Tibial artery (tissue), 4 donors: ENCODE measurements at regions not wholly inside any gene's neighbourhood (a gene's known extent, or its start where the extent isn't known, plus 50 kb on each side); places are given as distances from the start of the nearest gene placed in this dataset.

Experiments
- DNase-seq, 2 donors: peaks; one replicate each; pipeline ENCODE4 v3.0.0-alpha.2; 2019
- H3K27ac ChIP-seq, 2 donors: fragments of 200-600 bp; sonication (generic) in 1 of 2; 1 replicate in 1 of 2; 2 replicates in 1 of 2; pipeline ENCODE4 v1.5.1; 2018 to 2019; ENCODE audit warnings: mild to moderate bottlenecking in 1 of 2
- H3K27me3 ChIP-seq, 2 donors: fragments of 200-600 bp; sonication (generic) in 1 of 2; one replicate each; pipeline versions ENCODE4 v1.5.1 to v1.6.0; 2016 to 2019
- H3K36me3 ChIP-seq, 3 donors: fragments of 200-600 bp; sonication (generic) in 2 of 3; one replicate each; pipeline ENCODE4 v1.5.1; 2016 to 2019; ENCODE audit warnings: mild to moderate bottlenecking in 2 of 3
- H3K4me1 ChIP-seq, 4 donors: fragments of 200-600 bp; sonication (generic) in 2 of 4; 1 replicate in 3 of 4; 2 replicates in 1 of 4; pipeline ENCODE4 v1.5.1; 2016 to 2019
- H3K4me3 ChIP-seq, 2 donors: fragments of 200-600 bp; sonication (generic) in 1 of 2; 1 replicate in 1 of 2; 2 replicates in 1 of 2; pipeline ENCODE4 v1.5.1; 2018 to 2019; ENCODE audit warnings: mild to moderate bottlenecking in 2 of 2
- H3K9me3 ChIP-seq, 3 donors: fragments of 200-600 bp; sonication (generic) in 1 of 3; one replicate each; pipeline ENCODE4 v1.5.1; 2016 to 2019
- intact Hi-C: fragments of 100-400 bp; cut with DNase I; formaldehyde crosslinking; loops from one replicate; pipeline ENCODE4 v1.15.0; 2023; ENCODE audit warnings: low total_unique reads
- TF ChIP-seq, protein P1 (sequence below), 2 experiments: fragments of 200-600 bp in 1 of 2; fragments of 450-650 bp in 1 of 2; IDR thresholded peaks; one replicate each; pipeline ENCODE4 v1.5.1; 2017 to 2019; ENCODE audit warnings: antibody characterized with exemption in 2 of 2, mild to moderate bottlenecking in 1 of 2, moderate library complexity in 1 of 2

- H3K4me1 ChIP-seq: peaks cover 0 to 4% (median 2%) of the 10 kb centered on the region in 4 donors
- TF ChIP-seq, protein P1, sequence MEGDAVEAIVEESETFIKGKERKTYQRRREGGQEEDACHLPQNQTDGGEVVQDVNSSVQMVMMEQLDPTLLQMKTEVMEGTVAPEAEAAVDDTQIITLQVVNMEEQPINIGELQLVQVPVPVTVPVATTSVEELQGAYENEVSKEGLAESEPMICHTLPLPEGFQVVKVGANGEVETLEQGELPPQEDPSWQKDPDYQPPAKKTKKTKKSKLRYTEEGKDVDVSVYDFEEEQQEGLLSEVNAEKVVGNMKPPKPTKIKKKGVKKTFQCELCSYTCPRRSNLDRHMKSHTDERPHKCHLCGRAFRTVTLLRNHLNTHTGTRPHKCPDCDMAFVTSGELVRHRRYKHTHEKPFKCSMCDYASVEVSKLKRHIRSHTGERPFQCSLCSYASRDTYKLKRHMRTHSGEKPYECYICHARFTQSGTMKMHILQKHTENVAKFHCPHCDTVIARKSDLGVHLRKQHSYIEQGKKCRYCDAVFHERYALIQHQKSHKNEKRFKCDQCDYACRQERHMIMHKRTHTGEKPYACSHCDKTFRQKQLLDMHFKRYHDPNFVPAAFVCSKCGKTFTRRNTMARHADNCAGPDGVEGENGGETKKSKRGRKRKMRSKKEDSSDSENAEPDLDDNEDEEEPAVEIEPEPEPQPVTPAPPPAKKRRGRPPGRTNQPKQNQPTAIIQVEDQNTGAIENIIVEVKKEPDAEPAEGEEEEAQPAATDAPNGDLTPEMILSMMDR (IDR thresholded peaks at IDR 0.05): no peak
- DNase-seq: no peak
- no peak overlapping the region for H3K4me3 ChIP-seq
- intact Hi-C loops: no loop called here
- no peak overlapping the region for H3K27ac ChIP-seq
- H3K27me3 ChIP-seq: no peaks in the 10 kb centered on the region
- no peaks in the 10 kb centered on the region for H3K36me3 ChIP-seq
- H3K9me3 ChIP-seq: no peaks in the 10 kb centered on the region
Observed at GRCh38 chr6:14930366-14930989, 315.4 kb upstream of the JARID2 start.

GRCh38 chr6:14932485-14933182 is 313.2 kb upstream of the JARID2 start:
- H3K27ac ChIP-seq: no peak overlapping the region

DNA sequence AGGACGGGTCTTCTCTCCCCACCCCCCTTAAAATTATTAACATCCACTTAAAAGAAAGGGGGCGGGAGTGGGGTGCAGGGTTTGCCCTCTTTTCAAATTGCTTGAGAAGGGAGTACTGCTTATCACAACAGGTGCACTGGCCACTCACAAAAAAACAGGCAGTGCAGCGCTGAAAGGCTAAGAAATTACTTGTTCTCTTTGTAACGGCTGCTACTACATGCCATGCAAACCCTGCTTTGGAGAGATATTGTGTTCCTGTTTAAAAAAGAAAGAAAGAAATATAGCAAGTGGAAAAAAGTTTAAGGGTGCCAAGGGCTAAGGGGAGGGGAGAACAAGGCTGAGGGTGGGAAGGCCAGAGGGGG is 312.7 kb upstream of the JARID2 start:
- no peaks in the 10 kb centered on the region for H3K36me3 ChIP-seq
- no peak for DNase-seq
- no peaks in the 10 kb centered on the region for H3K4me1 ChIP-seq
- no peaks in the 10 kb centered on the region for H3K9me3 ChIP-seq
- H3K4me3 ChIP-seq: no peak overlapping the region
- intact Hi-C loops: no loop called here
- no peaks in the 10 kb centered on the region for H3K27me3 ChIP-seq
- H3K27ac ChIP-seq: no peak overlapping the region
- TF ChIP-seq, protein P1 (IDR thresholded peaks at IDR 0.05): no peak

More at GRCh38 chr6:14932485-14933182, 313.2 kb upstream of the JARID2 start:
- intact Hi-C loops: no loop called here
- Histone ChIP-seq H3K4me1 (no peaks in the 10 kb centered on the region), H3K36me3 (no peaks in the 10 kb centered on the region), H3K9me3 (no peaks in the 10 kb centered on the region), H3K27me3 (no peaks in the 10 kb centered on the region), H3K4me3 (no peak overlapping the region)
- no peak for DNase-seq
- TF ChIP-seq, protein P1 (IDR thresholded peaks at IDR 0.05): no peak

DNA sequence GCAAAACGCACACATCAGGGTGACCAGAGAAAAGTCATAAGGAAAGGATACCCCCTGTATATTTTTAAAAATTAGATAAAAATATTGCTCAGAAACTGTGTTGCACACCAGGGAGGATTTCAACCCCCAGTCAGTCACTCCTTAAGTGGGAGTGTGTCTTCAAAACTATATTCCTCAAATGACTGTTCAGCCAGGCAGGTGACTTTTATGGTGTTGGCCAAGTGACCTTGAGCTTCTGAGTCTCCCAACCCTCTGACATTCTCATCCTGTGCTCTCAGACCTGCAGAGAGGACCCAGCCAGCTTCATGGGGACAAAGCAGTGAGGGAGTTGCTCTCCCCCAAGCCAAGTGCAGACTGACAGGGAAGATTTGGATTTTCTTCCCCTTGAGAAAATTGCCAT is 311.9 kb upstream of the JARID2 start:
- TF ChIP-seq, protein P1 (IDR thresholded peaks at IDR 0.05): no peak
- no peaks in the 10 kb centered on the region for H3K4me1 ChIP-seq
- intact Hi-C loops: no loop called here

GRCh38 chr6:14934844-14935243 is 311.0 kb upstream of the JARID2 start:
- Histone ChIP-seq H3K4me3 (no peak overlapping the region), H3K4me1 (no peaks in the 10 kb centered on the region), H3K36me3 (no peaks in the 10 kb centered on the region), H3K9me3 (no peaks in the 10 kb centered on the region), H3K27me3 (no peaks in the 10 kb centered on the region), H3K27ac (no peak overlapping the region)
- TF ChIP-seq, protein P1 (IDR thresholded peaks at IDR 0.05): no peak
- intact Hi-C loops: no loop called here
- DNase-seq: no peak

More for the DNA sequence above, 311.9 kb upstream of the JARID2 start:
- Histone ChIP-seq H3K36me3 (no peaks in the 10 kb centered on the region), H3K4me3 (no peak overlapping the region), H3K9me3 (no peaks in the 10 kb centered on the region), H3K27me3 (no peaks in the 10 kb centered on the region), H3K27ac (no peak overlapping the region)
- DNase-seq: no peak
